Left ventricle myocardium inferior (tissue), 1 donor: ENCODE measurements at regions not wholly inside any gene's neighbourhood (a gene's known extent, or its start where the extent isn't known, plus 50 kb on each side); places are given as distances from the start of the nearest gene placed in this dataset.
"Not testable (repeated sequence)": the region's sequence is repeated elsewhere in the genome, so short reads cannot be mapped to it uniquely, and the experiment has no call there.

Source experiments
- DNase-seq: peaks from one replicate; pipeline ENCODE4 v3.0.0-alpha.2; 2020
- H3K27ac ChIP-seq: fragments of 200-600 bp; replicated peaks from 2 replicates; pipeline ENCODE4 v1.8.0; 2021
- H3K27me3 ChIP-seq: fragments of 200-600 bp; 2 replicates; pipeline ENCODE4 v1.8.0; 2021; ENCODE audit warnings: low read depth
- H3K36me3 ChIP-seq: fragments of 200-600 bp; 2 replicates; pipeline ENCODE4 v1.8.0; 2021
- H3K4me1 ChIP-seq: fragments of 200-600 bp; 2 replicates; pipeline ENCODE4 v1.8.0; 2021
- H3K4me3 ChIP-seq: fragments of 200-600 bp; 2 replicates; pipeline ENCODE4 v1.8.0; 2021; ENCODE audit warnings: mild to moderate bottlenecking, moderate library complexity
- H3K9me3 ChIP-seq: fragments of 200-600 bp; replicated peaks from 2 replicates; pipeline ENCODE4 v1.8.0; 2021
- intact Hi-C: fragments of 100-400 bp; cut with micrococcal nuclease; formaldehyde crosslinking; loops from one replicate; pipeline ENCODE4 v1.11.0; 2022
- TF ChIP-seq, protein P1 (sequence below): fragments of 200-600 bp; IDR thresholded peaks from 2 replicates; pipeline ENCODE4 v1.8.0; 2021; ENCODE audit warnings: antibody characterized with exemption, mild to moderate bottlenecking, borderline replicate concordance
- donor health status: DM: no; HTN: yes; CAD: no; lungs with severe emphysema.

DNA sequence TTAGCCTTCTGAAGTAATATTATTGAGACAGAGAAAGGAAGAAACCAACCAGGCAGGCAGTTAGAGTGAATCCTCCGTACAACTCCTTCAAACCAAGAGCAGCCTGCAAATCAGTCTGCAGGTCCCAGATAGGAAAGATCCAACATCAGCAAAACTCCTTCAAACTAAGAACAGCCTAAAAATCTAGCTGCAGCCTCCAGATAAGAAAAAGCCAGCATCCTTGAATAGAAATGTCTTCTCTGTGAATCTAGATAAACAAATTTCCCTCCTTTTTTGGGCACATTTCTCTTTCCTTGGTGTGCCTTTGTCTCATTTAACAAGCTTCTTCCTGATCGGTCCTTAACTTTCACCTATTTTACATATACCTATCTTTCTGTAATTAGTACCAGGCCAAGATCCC is 1004.6 kb upstream of the TMEFF2 start:
- H3K4me1 ChIP-seq = no peaks in the 10 kb centered on the region
- H3K36me3 ChIP-seq = no peaks in the 10 kb centered on the region
- H3K27me3 ChIP-seq = no peaks in the 10 kb centered on the region
- peaks cover 27% of the 10 kb centered on the region for H3K9me3 ChIP-seq
- intact Hi-C loops = no loop called here
- no peak overlapping the region for H3K27ac ChIP-seq
- DNase-seq = no peak
- TF ChIP-seq, protein P1, sequence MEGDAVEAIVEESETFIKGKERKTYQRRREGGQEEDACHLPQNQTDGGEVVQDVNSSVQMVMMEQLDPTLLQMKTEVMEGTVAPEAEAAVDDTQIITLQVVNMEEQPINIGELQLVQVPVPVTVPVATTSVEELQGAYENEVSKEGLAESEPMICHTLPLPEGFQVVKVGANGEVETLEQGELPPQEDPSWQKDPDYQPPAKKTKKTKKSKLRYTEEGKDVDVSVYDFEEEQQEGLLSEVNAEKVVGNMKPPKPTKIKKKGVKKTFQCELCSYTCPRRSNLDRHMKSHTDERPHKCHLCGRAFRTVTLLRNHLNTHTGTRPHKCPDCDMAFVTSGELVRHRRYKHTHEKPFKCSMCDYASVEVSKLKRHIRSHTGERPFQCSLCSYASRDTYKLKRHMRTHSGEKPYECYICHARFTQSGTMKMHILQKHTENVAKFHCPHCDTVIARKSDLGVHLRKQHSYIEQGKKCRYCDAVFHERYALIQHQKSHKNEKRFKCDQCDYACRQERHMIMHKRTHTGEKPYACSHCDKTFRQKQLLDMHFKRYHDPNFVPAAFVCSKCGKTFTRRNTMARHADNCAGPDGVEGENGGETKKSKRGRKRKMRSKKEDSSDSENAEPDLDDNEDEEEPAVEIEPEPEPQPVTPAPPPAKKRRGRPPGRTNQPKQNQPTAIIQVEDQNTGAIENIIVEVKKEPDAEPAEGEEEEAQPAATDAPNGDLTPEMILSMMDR = no peak
- H3K4me3 ChIP-seq = no peak overlapping the region

DNA sequence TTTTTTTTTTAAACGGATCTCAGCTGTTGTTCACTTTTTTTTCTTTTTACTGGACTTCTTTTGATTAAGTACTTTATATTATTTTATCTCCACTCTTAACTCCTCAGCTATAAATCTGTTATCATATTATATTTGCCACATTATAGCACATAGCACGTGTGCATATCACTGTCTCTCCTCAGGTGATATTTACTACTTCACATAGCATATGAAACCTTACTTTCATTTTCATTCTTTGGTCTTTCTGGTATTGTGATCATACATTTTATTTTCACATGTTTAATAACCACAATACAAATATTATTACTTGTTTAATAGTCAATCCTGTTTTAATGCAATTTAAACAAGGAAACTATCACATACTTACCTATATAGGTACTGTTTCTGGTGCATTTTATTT is 993.1 kb upstream of the TMEFF2 start:
- Histone ChIP-seq H3K36me3 (no peaks in the 10 kb centered on the region), H3K27ac (no peak overlapping the region), H3K4me3 (peak overlapping the region; percentile 13), H3K9me3 (no peaks in the 10 kb centered on the region), H3K27me3 (no peaks in the 10 kb centered on the region), H3K4me1 (no peaks in the 10 kb centered on the region)
- TF ChIP-seq, protein P1 = no peak
- intact Hi-C loops = no loop called here
- no peak for DNase-seq

DNA sequence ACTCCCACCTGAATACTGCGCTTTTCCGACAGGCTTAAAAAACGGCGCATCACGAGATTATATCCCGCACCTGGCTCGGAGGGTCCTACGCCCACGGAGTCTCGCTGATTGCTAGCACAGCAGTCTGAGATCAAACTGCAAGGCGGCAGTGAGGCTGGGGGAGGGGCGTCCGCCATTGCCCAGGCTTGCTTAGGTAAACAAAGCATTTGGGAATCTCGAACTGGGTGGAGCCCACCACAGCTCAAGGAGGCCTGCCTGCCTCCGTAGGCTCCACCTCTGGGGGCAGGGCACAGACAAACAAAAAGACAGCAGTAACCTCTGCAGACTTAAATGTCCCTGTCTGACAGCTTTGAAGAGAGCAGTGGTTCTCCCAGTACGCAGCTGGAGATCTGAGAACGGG is 976.2 kb upstream of the TMEFF2 start:
- H3K27me3 ChIP-seq, H3K4me1 ChIP-seq, H3K36me3 ChIP-seq, DNase-seq, intact Hi-C loops, H3K27ac ChIP-seq: not testable (repeated sequence)
- peak overlapping the region; percentile 35 for H3K4me3 ChIP-seq
- H3K9me3 ChIP-seq = peaks cover 13% of the 10 kb centered on the region

DNA sequence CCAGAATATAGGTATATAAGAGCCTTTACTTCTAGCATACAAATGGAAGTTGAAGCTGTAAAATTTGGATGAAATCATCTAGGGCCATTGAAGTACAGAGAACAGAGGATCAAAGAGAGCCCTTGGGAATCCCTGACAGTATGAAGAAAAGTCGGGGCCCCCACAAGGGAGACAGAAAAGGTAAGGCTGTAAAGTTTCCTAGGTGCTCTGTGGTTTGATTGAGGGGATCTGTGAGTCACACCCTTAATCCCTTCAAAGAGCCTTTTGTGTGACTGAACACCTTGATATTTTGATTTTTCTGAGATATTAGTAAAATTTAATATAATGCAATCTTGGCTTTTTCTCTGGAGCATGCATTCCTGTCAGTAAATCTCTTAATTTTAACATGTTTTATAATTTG is 961.7 kb upstream of the TMEFF2 start:
- intact Hi-C loops = no loop called here
- no peak overlapping the region for H3K4me3 ChIP-seq
- H3K27ac ChIP-seq = no peak overlapping the region
- TF ChIP-seq, protein P1 = no peak
- H3K36me3 ChIP-seq = no peaks in the 10 kb centered on the region
- no peaks in the 10 kb centered on the region for H3K4me1 ChIP-seq
- no peaks in the 10 kb centered on the region for H3K27me3 ChIP-seq
- no peaks in the 10 kb centered on the region for H3K9me3 ChIP-seq
- DNase-seq = no peak

DNA sequence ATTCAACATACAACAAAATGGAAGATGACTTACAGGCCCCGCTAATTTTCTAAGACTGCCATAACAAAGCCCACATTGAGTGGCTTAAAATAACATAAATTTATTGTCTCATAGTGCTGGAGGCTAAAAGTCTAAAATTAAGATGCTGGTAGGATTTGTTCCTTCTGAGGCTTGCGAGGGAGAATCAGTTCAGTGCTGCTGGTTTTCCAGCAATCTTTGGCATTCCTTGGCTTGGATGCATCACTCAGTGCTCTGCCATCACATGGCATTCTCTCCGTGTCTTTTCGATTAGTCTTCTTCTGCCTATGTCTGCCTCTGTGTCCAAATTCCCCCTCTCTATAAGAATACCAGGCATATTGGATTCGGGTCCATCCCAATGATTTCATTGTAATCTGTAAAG is 959.3 kb upstream of the TMEFF2 start:
- peaks cover 2% of the 10 kb centered on the region for H3K9me3 ChIP-seq
- H3K27me3 ChIP-seq = no peaks in the 10 kb centered on the region
- no peak for DNase-seq
- intact Hi-C loops = no loop called here
- TF ChIP-seq, protein P1 = no peak
- H3K4me1 ChIP-seq = no peaks in the 10 kb centered on the region
- H3K27ac ChIP-seq = no peak overlapping the region
- no peak overlapping the region for H3K4me3 ChIP-seq
- no peaks in the 10 kb centered on the region for H3K36me3 ChIP-seq

DNA sequence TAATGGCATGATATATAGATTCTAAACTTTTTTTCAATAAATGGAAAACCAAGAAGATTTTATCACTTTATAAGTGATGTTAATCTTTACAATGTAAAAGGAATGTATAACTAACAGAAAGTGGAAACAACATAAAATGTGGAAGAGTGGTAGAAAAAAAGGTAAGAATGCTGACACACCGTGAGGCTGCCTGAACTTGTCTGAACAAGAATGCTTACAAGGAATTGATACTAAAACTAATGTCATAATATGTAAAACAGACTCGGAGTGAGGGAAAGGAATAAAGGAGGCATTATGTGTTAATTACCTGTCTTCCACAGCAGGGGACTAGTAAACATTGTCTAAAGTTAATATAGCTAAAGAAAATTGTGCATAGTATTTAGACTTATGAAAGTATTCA is 958.8 kb upstream of the TMEFF2 start:
- H3K27ac ChIP-seq = no peak overlapping the region
- TF ChIP-seq, protein P1 = no peak
- peaks cover 7% of the 10 kb centered on the region for H3K9me3 ChIP-seq
- intact Hi-C loops = no loop called here
- no peak for DNase-seq
- H3K4me3 ChIP-seq = no peak overlapping the region
- no peaks in the 10 kb centered on the region for H3K4me1 ChIP-seq
- H3K36me3 ChIP-seq = no peaks in the 10 kb centered on the region
- no peaks in the 10 kb centered on the region for H3K27me3 ChIP-seq

DNA sequence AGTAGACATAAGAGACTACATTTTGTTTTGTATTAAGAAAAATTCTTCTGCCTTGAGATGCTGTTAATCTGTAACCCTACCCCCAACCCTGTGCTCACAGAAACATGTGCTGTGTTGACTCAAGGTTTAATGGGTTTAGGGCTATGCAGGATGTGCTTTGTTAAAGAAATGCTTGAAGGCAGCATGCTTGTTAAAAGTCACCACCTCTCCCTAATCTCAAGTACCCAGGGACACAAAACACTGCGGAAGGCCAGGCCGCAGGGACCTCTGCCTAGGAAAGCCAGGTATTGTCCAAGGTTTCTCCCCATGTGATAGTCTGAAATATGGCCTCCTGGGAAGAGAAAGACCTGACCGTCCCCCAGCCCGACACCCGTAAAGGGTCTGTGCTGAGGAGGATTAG is 947.7 kb upstream of the TMEFF2 start:
- intact Hi-C loops, DNase-seq, H3K27me3 ChIP-seq, H3K4me3 ChIP-seq, H3K36me3 ChIP-seq, H3K4me1 ChIP-seq, H3K27ac ChIP-seq: not testable (repeated sequence)
- H3K9me3 ChIP-seq = peaks cover 11% of the 10 kb centered on the region
